NOMO-1 (cell line): ENCODE measurements at regions not wholly inside any gene's neighbourhood (a gene's known extent, or its start where the extent isn't known, plus 50 kb on each side); places are given as distances from the start of the nearest gene placed in this dataset.

Source experiments
- DNase-seq, 2 experiments: peaks; one replicate each; lab custom pipeline; 2025; ENCODE audit not compliant: unreplicated experiment in 2 of 2; lab: John Stamatoyannopoulos, UW

- no peak for DNase-seq
These were observed 446.3 kb downstream of the KLF12 start for GRCh38 chr13:73687929-73688328.

- DNase-seq, result no peak
These were observed 447.1 kb downstream of the KLF12 start for GRCh38 chr13:73687087-73687486.

- no peak for DNase-seq
These were observed 449.5 kb downstream of the KLF12 start for GRCh38 chr13:73684750-73685149.

DNA sequence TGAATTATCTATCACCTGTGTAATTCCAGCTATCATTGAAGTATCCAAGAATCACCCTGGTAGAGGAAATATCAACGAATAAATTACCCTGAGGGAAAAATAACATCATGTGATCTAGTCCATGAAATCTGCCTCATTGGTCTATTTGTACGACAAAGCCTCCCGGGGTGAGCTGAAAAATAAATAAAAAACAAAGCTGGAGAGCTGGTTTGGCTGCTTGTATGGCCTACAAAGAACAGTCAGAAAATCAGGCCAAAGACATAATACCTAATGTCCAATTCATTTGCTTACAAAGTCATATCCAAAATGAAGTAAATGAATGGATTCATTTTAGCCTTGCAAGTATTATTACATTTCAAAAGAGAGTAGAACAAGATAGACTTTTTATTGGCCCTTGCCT lies 449.9 kb downstream of the KLF12 start:
- no peak for DNase-seq

GRCh38 chr13:73683746-73684145 lies 450.5 kb downstream of the KLF12 start:
- no peak for DNase-seq

DNA sequence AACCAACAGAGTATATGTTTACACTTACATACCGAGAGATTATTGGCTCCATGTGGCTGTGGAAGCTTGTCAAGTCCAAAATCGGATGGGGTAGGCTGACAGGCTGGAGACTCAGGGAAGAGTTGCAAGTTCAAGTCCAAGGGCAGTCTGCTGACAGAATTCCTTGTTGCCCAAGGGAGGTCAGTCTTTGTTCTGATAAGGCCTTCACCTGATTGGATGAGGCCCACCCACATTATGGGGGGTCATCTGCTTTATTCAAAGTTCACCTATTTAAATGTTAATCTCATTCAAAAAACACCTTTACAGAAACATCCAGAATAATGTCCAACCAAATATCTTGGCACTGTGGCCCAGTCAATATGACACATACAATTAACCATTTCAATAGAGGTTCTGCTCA lies 452.4 kb downstream of the KLF12 start:
- DNase-seq, result no peak

DNA sequence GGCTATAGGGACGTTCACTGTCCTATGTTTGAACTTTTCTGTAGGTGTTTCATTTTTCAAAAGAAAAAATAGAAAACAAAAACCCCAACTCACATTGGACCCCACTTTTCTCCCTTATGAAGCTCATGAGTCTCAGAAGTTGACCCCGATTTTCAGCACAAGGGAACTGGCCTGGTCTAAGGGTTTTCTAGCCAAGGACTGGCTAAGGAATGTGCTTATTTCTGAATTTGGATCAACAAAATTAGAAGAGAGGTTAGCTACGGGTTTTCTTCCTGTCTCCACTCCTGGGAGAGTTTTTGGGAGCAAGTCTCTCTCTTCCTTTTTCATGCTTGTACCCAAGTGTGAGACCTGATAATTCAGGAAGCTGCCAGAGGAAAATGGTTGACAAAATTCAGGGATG lies 453.2 kb downstream of the KLF12 start:
- no peak for DNase-seq

- DNase-seq, result no peak
These were observed 457.1 kb downstream of the KLF12 start for GRCh38 chr13:73677048-73677601.

DNA sequence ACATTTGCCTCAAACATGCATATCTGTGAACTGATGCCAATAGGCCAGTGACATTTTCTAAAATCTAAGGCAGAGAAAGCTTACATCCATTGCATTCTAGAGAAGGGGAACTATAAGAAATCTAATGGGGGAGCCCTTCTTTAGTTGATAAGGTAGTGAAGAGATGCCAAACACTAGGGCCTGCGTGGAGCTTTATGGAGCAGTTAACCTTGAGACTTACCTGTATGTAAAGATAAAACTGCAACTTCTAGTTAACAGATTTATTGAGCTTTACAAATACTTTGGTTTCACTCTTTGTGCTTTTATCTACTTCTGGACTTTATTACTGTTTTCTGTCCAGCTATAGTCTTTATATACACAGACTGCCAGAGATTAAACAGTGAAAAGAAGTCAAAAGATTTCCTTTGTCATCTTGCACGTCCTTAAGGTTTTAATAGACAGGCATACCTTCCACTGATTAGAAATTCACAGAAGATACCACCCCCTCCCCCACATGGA lies 457.6 kb downstream of the KLF12 start:
- no peak for DNase-seq

GRCh38 chr13:73675821-73676220 lies 458.4 kb downstream of the KLF12 start:
- no peak for DNase-seq

DNA sequence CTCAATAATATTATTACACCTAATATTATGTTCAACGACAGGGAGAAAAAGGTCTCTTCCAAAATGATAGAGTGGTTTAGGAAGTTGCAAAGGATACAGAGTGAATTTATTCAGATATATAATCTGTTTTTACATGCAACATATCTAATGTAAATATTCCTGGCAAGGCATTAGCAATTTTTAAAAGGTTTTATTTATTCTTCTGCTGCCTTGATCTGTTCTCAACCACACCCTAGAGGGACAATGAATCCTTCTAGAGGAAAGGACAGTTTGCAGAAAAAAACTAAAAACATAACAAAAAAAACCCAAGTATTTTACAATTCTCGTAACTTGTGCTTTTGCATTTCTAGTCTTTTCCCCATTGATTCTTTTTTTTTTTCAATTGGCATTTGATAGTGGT lies 459.6 kb downstream of the KLF12 start:
- DNase-seq, result no peak

- no peak for DNase-seq
These were observed 460.3 kb downstream of the KLF12 start for GRCh38 chr13:73673931-73674330.

DNA sequence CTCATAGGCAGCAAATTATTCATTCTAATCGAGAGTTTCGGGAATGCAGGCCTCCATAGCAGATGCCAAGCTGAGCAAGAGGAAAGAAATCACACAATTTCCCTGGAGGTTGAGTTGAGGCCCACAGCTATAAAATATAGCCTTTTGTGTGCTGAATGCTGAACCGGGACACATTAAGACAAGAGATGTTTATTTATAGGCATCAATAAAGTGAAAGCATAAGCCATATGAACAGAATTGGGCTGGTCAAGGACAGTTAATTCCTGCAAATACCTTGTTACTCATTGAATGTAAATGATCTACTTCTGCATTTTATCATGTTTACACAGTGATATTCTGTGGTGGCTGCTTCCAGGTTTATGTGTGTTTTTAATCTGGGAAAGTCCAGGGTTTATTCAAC lies 461.7 kb downstream of the KLF12 start:
- DNase-seq, result no peak

DNA sequence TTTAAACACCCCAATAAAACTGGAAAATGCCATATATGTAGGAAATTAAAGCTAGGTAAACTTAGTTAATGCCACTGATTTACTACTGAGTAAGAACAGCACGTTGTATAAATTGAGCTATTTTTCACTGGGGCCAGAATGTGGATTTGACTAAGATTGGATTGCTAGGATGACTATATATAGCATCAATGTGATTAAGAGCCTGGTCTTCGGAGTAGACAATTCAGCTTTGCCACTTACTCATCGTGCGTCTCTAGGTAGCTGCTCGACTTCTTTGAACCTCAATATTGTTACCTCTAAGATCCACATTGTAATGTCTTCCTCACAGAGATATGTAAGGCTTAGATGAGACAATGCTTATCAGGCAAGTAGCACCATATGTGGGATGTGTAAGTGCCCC lies 462.5 kb downstream of the KLF12 start:
- DNase-seq, result no peak

DNA sequence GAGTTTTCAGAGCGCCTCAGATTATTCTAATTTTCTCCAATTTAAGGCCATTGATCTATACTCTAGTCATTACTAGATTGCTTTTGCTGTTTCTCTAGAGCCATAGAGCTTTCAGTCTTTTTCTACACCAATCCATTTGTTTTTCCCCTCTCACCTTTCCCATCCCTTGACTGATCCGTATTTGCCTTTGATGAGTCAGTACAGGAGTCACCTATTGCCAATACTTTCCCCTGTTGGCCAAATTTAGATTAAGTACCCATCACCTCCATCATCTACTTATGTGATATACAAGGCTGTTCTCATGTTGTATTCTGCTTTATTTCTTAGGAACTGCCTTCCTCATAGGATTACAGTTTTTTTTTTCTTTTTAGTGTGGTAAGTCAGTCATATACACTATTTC lies 463.2 kb downstream of the KLF12 start:
- DNase-seq, result no peak

- DNase-seq, result no peak
These were observed 466.4 kb downstream of the KLF12 start for GRCh38 chr13:73667756-73668155.

- no peak for DNase-seq
These were observed 468.9 kb downstream of the KLF12 start for GRCh38 chr13:73665261-73665660.

- no peak for DNase-seq
These were observed 469.4 kb downstream of the KLF12 start for GRCh38 chr13:73664851-73665250.

GRCh38 chr13:73662833-73663232 lies 471.4 kb downstream of the KLF12 start:
- no peak for DNase-seq

GRCh38 chr13:73661687-73662425 lies 472.3 kb downstream of the KLF12 start:
- no peak for DNase-seq

DNA sequence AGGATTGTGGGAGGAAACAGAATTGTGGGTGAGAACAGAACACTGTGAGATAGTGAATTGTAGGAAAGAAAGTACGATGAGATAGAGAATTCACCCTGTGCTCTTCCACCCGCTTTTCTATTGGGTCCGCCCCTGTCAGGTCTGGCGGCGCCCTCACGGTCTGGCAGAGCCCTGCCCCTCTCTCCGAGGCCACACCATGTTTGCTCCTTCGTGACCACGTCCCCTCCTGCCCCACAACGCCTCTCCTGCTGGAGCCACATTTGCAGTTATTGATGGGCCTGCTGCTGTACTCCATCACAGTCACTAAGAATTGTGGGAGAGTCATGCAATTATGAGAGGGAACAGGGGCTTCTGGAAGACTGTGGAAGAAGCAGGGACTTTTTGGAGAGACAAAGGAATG lies 473.1 kb downstream of the KLF12 start:
- no peak for DNase-seq

DNA sequence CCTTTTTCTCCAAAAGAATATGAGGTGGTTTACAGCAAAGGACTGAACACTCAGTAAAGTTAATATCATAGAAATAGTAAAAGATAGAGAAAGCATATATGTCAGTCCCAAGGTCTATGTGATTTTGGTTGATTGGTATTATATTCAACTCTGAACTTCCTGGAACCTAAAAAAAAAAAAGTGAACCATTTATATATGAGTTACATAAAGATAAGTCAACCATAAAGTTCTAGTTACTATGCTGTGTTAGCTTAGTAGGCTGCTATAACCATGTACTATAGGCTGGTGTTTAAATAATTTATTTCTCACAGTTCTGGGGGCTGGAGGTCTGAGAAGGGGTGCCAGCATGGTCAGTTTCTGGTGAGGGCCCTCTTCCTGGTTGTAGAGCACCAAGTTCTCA lies 475.6 kb downstream of the KLF12 start:
- DNase-seq, result no peak
